SK-N-SH (cell line): ENCODE measurements at regions not wholly inside any gene's neighbourhood (a gene's known extent, or its start where the extent isn't known, plus 50 kb on each side); places are given as distances from the start of the nearest gene placed in this dataset.

Source experiments
- CTCF ChIA-PET: fragments of 300-600, 350-600 bp; formaldehyde crosslinking; extraction: SDS; loops from one replicate; lab custom pipeline; 2021; lab: Yijun Ruan, JAX
- POLR2A ChIA-PET: fragments of 350-600 bp; sonication (Branson Sonifier 250); formaldehyde crosslinking; extraction: SDS; loops from one replicate; lab custom pipeline; 2020; ENCODE audit warnings: antibody characterized with exemption, inconsistent platforms; lab: Yijun Ruan, JAX
- DNase-seq: peaks from one replicate; pipeline ENCODE4 v3.0.0; 2012
- H2AFZ ChIP-seq: fragments of 200-600 bp; sonication (generic); 2 replicates; pipeline ENCODE4 v1.8.1; 2016; ENCODE audit warnings: antibody characterized with exemption, mild to moderate bottlenecking, low read depth
- H3F3A ChIP-seq: fragments of 200-600 bp; sonication (generic); replicated peaks from 2 replicates; pipeline ENCODE3; 2016; ENCODE audit warnings: antibody characterized with exemption, mild to moderate bottlenecking; ENCODE audit not compliant: insufficient read depth
- H3K27ac ChIP-seq, 2 experiments: fragments of 200-500 bp in 1 of 2; fragments of 200-600 bp in 1 of 2; sonication (Bioruptor generic) in 1 of 2; sonication (generic), shearing (Covaris generic) in 1 of 2; 2 replicates each; pipeline versions ENCODE4 v1.5.1 to v1.6.1; 2014 to 2016; ENCODE audit warnings: low read depth in 2 of 2, inconsistent platforms in 1 of 2, low read length in 1 of 2, mild to moderate bottlenecking in 1 of 2, mixed read lengths in 1 of 2
- H3K27me3 ChIP-seq: fragments of 200-600 bp; sonication (generic), shearing (Covaris generic); 2 replicates; pipeline ENCODE4 v1.6.1; 2016; ENCODE audit warnings: mixed run types; ENCODE audit not compliant: insufficient read depth
- H3K36me3 ChIP-seq, 2 experiments: fragments of 200-500 bp in 1 of 2; fragments of 200-600 bp in 1 of 2; sonication (Bioruptor generic) in 1 of 2; sonication (generic) in 1 of 2; replicated peaks in 1 of 2; 2 replicates each; pipeline versions ENCODE3 to v1.5.1; 2014 to 2016; ENCODE audit warnings: low read length in 1 of 2, mild to moderate bottlenecking in 1 of 2; ENCODE audit not compliant: insufficient read depth in 2 of 2, control insufficient read depth in 1 of 2
- H3K4me1 ChIP-seq, 2 experiments: fragments of 200-500 bp in 1 of 2; fragments of 200-600 bp in 1 of 2; sonication (Bioruptor generic) in 1 of 2; sonication (generic), shearing (Covaris generic) in 1 of 2; 2 replicates each; pipeline versions ENCODE4 v1.5.1 to v1.6.1; 2014 to 2016; ENCODE audit warnings: low read depth in 1 of 2, low read length in 1 of 2, mixed run types in 1 of 2; ENCODE audit not compliant: insufficient read depth in 2 of 2, control insufficient read depth in 1 of 2
- H3K4me2 ChIP-seq: fragments of 200-600 bp; sonication (generic), shearing (Covaris generic); 2 replicates; pipeline ENCODE4 v1.6.1; 2017; ENCODE audit warnings: mixed run types
- H3K4me3 ChIP-seq, 2 experiments: fragments of 200-500 bp in 1 of 2; fragments of 200-600 bp in 1 of 2; sonication (Bioruptor generic) in 1 of 2; sonication (generic), shearing (Covaris generic) in 1 of 2; 2 replicates each; pipeline versions ENCODE4 v1.5.1 to v1.8.1; 2014 to 2016; ENCODE audit warnings: low read depth in 2 of 2, inconsistent platforms in 1 of 2, low read length in 1 of 2, mild to moderate bottlenecking in 1 of 2, mixed read lengths in 1 of 2, moderate library complexity in 1 of 2
- H3K79me2 ChIP-seq: fragments of 200-600 bp; sonication (generic); 2 replicates; pipeline ENCODE4 v1.8.1; 2017; ENCODE audit warnings: mild to moderate bottlenecking; ENCODE audit not compliant: insufficient read depth
- H3K9ac ChIP-seq: fragments of 200-600 bp; sonication (generic); 2 replicates; pipeline ENCODE4 v1.6.1; 2017; ENCODE audit warnings: mixed run types
- H3K9me2 ChIP-seq: fragments of 200-600 bp; sonication (generic); 2 replicates; pipeline ENCODE4 v1.6.1; 2017; ENCODE audit warnings: mixed run types
- H3K9me3 ChIP-seq: fragments of 200-600 bp; sonication (generic); 2 replicates; pipeline ENCODE4 v1.6.1; 2017; ENCODE audit warnings: mixed run types, mild to moderate bottlenecking, moderate library complexity
- H4K20me1 ChIP-seq: fragments of 200-600 bp; sonication (generic); 2 replicates; pipeline ENCODE4 v1.6.1; 2017; ENCODE audit warnings: mild to moderate bottlenecking, mixed run types; ENCODE audit not compliant: insufficient read depth
- CHD2 ChIP-seq: fragments of 150-350 bp; IDR thresholded peaks from 2 replicates; pipeline ENCODE4 v1.6.1; 2018; ENCODE audit warnings: low read length; ENCODE audit not compliant: partially characterized antibody
- EP300 ChIP-seq, 2 experiments: IDR thresholded peaks; 2 replicates each; pipeline versions ENCODE4 v1.4.0 to v1.6.1; 2012; ENCODE audit warnings: borderline replicate concordance in 1 of 2, low read depth in 1 of 2, low read length in 1 of 2
- FOSL2 ChIP-seq: IDR thresholded peaks from 2 replicates; pipeline ENCODE4 v1.4.0; 2012; ENCODE audit warnings: low read depth, mild to moderate bottlenecking, moderate library complexity, borderline replicate concordance
- GABPA ChIP-seq: IDR thresholded peaks from 2 replicates; pipeline ENCODE4 v1.4.0; 2012; ENCODE audit warnings: low read depth, mild to moderate bottlenecking
- JUND ChIP-seq: IDR thresholded peaks from 2 replicates; pipeline ENCODE4 v1.4.0; 2012
- NFIC ChIP-seq: IDR thresholded peaks from 2 replicates; pipeline ENCODE4 v1.4.0; 2012; ENCODE audit warnings: borderline replicate concordance
- POLR2AphosphoS5 ChIP-seq: IDR thresholded peaks from 2 replicates; pipeline ENCODE4 v1.6.1; 2012; ENCODE audit warnings: low read depth, low read length
- RCOR1 ChIP-seq: fragments of 150-350 bp; IDR thresholded peaks from 2 replicates; pipeline ENCODE4 v1.6.1; 2017; ENCODE audit warnings: antibody characterized with exemption, low read length
- TAF1 ChIP-seq: IDR thresholded peaks from 2 replicates; pipeline ENCODE4 v1.6.1; 2012; ENCODE audit warnings: low read depth, mild to moderate bottlenecking, low read length, moderate library complexity, borderline replicate concordance
- TCF12 ChIP-seq: IDR thresholded peaks from 2 replicates; pipeline ENCODE4 v1.4.0; 2012
- WGBS: methylation state at CpG from one replicate; pipeline ENCODE4 v1.1.6; 2017; ENCODE audit warnings: low lambda C conversion rate; 5-methylcytosine and 5-hydroxymethylcytosine counted together
- TF ChIP-seq, protein P1 (sequence below): IDR thresholded peaks from 2 replicates; pipeline ENCODE4; 2012
- TF ChIP-seq, protein P2 (sequence below): IDR thresholded peaks from 2 replicates; pipeline ENCODE4 v1.4.0; 2012; ENCODE audit warnings: low read depth

DNA sequence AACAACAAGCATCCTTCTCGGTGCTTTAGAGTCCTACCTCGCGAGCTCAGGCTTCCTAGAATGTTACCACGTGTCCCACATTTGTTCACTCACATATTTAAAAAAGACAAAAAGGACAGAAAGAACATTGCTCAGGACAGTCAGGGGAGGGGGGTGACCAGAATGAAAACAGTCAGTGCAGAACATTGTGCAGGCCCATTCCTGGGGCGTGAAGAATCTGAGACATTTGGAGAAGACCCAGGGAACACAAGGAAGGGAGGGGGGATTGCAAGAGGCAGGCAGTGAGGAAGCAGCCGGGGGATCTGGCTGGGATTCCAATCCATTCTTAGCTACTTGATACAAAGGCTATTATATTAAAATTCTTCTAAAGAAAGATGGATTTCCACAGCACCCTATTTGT lies 270.4 kb upstream of the CITED2 start:
- H3K27me3 ChIP-seq = no peaks in the 10 kb centered on the region
- no peaks in the 10 kb centered on the region for H3K79me2 ChIP-seq
- H2AFZ ChIP-seq = no peak overlapping the region
- 35% methylated on average over 6 of the region's 6 CpGs for WGBS
- H3K9me2 ChIP-seq = no peaks in the 10 kb centered on the region
- ChIA-PET POLR2A (no interaction called here), CTCF (no interaction called here)
- no peaks in the 10 kb centered on the region for H3F3A ChIP-seq
- no peak for DNase-seq
- no peaks in the 10 kb centered on the region for H3K36me3 ChIP-seq
- no peaks in the 10 kb centered on the region for H3K9me3 ChIP-seq
- no peak overlapping the region for H3K4me2 ChIP-seq
- TF ChIP-seq TAF1 (no peak), TCF12 (peak; percentile 74), NFIC (peak; percentile 27; the same call in 1 of the 2 replicates), EP300 (IDR thresholded peaks at IDR 0.05; ENCODE audit: borderline replicate concordance in 1 of 2, low read depth in 1 of 2, low read length in 1 of 2) (0 out of 4 replicates have a peak, but pooled peaks of 1 of the 2 experiments have one; percentile 19)
- TF ChIP-seq, protein P1, sequence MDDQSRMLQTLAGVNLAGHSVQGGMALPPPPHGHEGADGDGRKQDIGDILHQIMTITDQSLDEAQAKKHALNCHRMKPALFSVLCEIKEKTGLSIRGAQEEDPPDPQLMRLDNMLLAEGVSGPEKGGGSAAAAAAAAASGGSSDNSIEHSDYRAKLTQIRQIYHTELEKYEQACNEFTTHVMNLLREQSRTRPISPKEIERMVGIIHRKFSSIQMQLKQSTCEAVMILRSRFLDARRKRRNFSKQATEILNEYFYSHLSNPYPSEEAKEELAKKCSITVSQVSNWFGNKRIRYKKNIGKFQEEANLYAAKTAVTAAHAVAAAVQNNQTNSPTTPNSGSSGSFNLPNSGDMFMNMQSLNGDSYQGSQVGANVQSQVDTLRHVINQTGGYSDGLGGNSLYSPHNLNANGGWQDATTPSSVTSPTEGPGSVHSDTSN = peak; percentile 38
- H3K4me1 ChIP-seq = no peaks in the 10 kb centered on the region
- no peak overlapping the region for H3K4me3 ChIP-seq
- no peak overlapping the region for H3K9ac ChIP-seq
- peak overlapping the region in 1 of 2 experiments; percentile 66; a peak in 1 of 4 replicates for H3K27ac ChIP-seq
- no peaks in the 10 kb centered on the region for H4K20me1 ChIP-seq

DNA sequence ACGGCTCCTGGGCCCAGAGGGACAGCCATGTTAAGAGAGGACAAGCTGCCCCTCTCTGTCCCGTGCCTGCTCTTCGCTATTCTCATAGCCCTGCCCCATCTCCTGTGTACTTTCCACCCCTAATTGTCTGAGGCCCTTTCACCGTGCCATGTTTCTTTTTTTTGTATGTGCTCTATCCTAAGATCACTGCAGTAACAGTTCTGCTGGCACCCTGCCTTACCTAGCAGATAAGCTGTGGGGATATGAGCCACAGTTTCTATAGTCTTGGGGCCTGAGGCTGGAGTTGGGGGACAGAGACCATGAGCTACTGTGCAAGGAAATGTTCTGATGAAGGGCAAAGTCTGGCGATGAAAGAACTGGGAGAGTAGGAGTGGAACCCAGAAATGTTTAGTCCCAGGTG lies 269.5 kb upstream of the CITED2 start:
- Histone ChIP-seq H3K79me2 (no peaks in the 10 kb centered on the region), H3F3A (no peaks in the 10 kb centered on the region), H3K36me3 (no peaks in the 10 kb centered on the region), H3K27me3 (no peaks in the 10 kb centered on the region), H3K9me3 (no peaks in the 10 kb centered on the region; the same call in 1 of the 2 replicates), H3K27ac (no peak overlapping the region; a peak in 1 of 4 replicates), H3K9me2 (no peaks in the 10 kb centered on the region), H3K4me1 (no peaks in the 10 kb centered on the region), H2AFZ (no peak overlapping the region), H4K20me1 (no peaks in the 10 kb centered on the region), H3K4me2 (no peak overlapping the region), H3K4me3 (no peak overlapping the region), H3K9ac (no peak overlapping the region)
- DNase-seq = no peak
- POLR2A ChIA-PET = no interaction called here
- TF ChIP-seq RCOR1 (no peak), FOSL2 (no peak), POLR2AphosphoS5 (no peak), GABPA (no peak), CHD2 (no peak), JUND (no peak)
- TF ChIP-seq, protein P2, sequence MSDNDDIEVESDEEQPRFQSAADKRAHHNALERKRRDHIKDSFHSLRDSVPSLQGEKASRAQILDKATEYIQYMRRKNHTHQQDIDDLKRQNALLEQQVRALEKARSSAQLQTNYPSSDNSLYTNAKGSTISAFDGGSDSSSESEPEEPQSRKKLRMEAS = no peak
- CTCF ChIA-PET = no interaction called here
- 74% methylated on average over 5 of the region's 5 CpGs for WGBS

DNA sequence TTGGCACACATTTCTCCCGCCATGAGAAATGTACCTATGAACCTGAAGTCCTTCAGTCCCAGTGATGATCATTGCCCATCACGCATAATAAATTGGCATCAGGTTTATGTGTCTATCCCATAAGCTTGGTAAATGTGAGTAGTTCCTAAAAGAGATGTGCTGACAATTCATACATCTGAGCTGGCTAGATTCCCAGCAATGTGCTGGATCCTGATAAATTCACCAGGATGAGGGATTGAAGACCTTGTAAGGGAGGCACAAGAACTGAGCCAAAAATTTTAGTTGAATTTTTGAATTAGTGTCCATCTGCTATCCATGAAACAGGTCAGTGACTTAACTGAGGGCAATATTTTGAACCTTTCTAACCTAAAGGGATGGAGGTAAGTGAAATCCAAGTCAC lies 267.9 kb upstream of the CITED2 start:
- H3K4me3 ChIP-seq = no peak overlapping the region
- H2AFZ ChIP-seq = no peak overlapping the region
- H3K9me3 ChIP-seq = no peaks in the 10 kb centered on the region; the same call in 1 of the 2 replicates
- CTCF ChIA-PET = no interaction called here
- H4K20me1 ChIP-seq = no peaks in the 10 kb centered on the region
- H3K9me2 ChIP-seq = no peaks in the 10 kb centered on the region
- H3K4me1 ChIP-seq = no peaks in the 10 kb centered on the region
- H3K9ac ChIP-seq = no peak overlapping the region
- H3K79me2 ChIP-seq = no peaks in the 10 kb centered on the region
- no peak for DNase-seq
- no peaks in the 10 kb centered on the region for H3F3A ChIP-seq
- POLR2A ChIA-PET = no interaction called here
- 37% methylated on average over 2 of the region's 2 CpGs for WGBS
- no peaks in the 10 kb centered on the region for H3K36me3 ChIP-seq
- H3K27me3 ChIP-seq = no peaks in the 10 kb centered on the region
- H3K27ac ChIP-seq = no peak overlapping the region
- no peak for TF ChIP-seq TCF12
- TF ChIP-seq, all 33 proteins: peak for 0
- no peak overlapping the region for H3K4me2 ChIP-seq
